ENCODE measurements at regions not wholly inside any gene's neighbourhood (a gene's known extent, or its start where the extent isn't known, plus 50 kb on each side); places are given as distances from the start of the nearest gene placed in this dataset.
A peak's percentile ranks its signal among the peaks of the same experiment; 100 is the strongest.

DNA sequence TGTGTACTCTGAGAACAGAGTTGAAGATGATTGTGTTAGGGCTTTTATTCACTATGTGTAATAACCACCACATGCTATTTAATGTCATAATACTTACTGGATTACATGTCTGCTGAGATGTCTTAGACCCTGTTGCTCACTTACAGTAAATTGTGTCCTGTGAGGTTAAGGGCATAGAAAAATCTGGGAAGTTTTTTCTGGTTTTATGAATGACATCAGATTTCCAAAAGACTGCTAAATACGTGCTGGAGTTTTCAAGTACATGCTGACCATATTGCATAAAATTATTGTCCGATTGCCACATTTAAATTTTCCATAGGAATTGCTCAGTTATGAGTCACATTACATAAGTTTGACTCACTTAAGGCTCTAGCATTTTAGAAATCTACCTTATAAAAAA is 96.7 kb upstream of the COL5A2 start:
- DNase-seq (ENCODE audit: low read depth): peak; percentile 89
- no peak overlapping the region for H3K4me3 ChIP-seq (ENCODE audit: control insufficient read depth, low read depth, low read length)
- TF ChIP-seq, protein P1, sequence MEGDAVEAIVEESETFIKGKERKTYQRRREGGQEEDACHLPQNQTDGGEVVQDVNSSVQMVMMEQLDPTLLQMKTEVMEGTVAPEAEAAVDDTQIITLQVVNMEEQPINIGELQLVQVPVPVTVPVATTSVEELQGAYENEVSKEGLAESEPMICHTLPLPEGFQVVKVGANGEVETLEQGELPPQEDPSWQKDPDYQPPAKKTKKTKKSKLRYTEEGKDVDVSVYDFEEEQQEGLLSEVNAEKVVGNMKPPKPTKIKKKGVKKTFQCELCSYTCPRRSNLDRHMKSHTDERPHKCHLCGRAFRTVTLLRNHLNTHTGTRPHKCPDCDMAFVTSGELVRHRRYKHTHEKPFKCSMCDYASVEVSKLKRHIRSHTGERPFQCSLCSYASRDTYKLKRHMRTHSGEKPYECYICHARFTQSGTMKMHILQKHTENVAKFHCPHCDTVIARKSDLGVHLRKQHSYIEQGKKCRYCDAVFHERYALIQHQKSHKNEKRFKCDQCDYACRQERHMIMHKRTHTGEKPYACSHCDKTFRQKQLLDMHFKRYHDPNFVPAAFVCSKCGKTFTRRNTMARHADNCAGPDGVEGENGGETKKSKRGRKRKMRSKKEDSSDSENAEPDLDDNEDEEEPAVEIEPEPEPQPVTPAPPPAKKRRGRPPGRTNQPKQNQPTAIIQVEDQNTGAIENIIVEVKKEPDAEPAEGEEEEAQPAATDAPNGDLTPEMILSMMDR (IDR thresholded peaks at IDR 0.05; ENCODE audit: control insufficient read depth, insufficient read depth, low read depth, low read length, missing control alignments): no peak

DNA sequence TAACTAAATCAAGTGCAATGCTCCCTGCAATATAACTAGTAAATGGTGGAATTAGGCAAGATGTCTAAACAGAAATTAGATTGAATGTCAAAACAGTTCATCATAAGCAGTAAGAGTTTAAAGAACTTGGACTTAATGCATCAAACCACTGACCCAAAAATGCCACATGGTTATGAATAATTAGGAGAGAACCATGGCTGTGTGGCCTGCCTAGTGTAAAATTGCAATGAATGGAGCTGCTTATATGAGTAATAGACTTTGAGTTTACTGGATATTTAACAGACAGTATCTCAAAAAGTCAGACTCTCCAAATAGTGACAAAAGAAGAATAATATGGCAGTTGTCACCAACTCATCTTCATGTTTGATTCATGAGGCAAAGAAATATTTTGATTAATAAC is 101.6 kb upstream of the COL5A2 start:
- TF ChIP-seq, protein P1 (IDR thresholded peaks at IDR 0.05; ENCODE audit: control insufficient read depth, insufficient read depth, low read depth, low read length, missing control alignments): no peak
- no peak for DNase-seq (ENCODE audit: low read depth)
- H3K4me3 ChIP-seq (ENCODE audit: control insufficient read depth, low read depth, low read length): no peak overlapping the region

DNA sequence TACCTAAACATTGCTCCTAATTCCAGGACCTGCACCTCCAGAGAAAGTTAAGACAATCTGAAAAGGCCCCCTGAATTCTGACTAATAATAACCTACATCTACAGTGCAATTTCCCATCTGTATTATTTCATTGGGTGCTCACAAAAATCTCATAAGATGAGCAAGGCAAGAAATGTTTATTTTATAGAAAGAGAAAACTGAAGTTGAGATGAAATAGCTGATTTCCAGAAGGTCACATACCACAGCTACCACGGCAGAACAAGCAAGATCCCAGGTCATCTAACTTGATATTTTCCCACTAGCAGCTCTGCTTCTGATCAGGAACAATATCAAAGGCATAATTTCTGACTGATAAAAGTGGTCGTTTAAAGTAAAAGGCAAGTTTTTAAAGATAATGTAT is 105.8 kb upstream of the COL5A2 start:
- H3K4me3 ChIP-seq (ENCODE audit: control insufficient read depth, low read depth, low read length): no peak overlapping the region
- no peak for DNase-seq (ENCODE audit: low read depth)
- TF ChIP-seq, protein P1 (IDR thresholded peaks at IDR 0.05; ENCODE audit: control insufficient read depth, insufficient read depth, low read depth, low read length, missing control alignments): no peak

DNA sequence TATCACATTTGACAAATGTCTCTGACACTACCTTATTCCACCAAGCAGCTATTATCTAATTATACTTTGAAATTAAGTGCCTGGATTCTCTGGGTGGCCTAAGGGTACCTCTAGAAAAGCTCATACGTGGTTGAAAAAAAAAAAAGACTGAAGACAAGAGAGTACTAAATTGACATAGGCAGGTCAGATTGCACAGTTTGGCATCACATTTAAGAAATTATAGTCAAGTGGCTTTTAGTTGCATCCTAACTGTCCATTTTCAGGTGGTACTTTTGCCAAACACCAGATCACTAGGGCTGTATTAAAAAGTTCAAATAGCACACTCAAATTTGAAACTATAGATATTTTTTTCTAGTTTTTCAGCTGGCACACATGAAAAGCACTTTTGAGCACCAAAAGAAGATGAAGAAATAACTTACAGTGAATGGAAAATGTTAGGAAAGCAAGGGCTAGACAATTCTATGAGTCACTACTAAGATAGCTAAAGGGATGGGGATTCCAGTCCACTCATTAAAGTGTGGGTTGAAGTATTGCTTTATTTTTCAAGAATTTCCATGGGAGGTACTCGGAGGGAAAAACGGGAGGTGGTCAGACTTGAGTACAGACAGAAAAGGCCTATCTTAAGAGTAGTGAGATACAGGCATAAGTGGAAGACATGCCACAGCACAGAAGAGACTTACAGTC is 106.5 kb upstream of the COL5A2 start:
- peak; percentile 94 for DNase-seq (ENCODE audit: low read depth)
- H3K4me3 ChIP-seq (ENCODE audit: control insufficient read depth, low read depth, low read length): no peak overlapping the region
- TF ChIP-seq, protein P1 (IDR thresholded peaks at IDR 0.05; ENCODE audit: control insufficient read depth, insufficient read depth, low read depth, low read length, missing control alignments): no peak

DNA sequence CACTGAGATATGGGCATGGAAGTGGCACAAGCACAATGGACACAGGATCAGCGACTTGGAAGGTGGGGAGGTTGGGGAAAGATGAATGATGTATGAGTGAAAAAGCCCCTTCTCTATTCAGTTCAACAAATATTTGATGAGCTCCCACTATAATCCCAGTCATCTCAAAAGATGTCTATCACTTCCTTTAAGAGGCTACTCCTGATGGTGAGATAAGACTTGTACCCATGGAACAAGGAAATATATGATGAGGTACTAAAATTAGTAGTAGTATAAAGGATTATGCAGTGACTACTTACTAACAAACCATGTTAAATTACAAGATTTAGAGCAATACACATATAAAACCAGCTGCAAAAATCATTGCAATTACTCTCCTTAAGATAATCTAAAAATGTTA is 107.8 kb upstream of the COL5A2 start:
- TF ChIP-seq, protein P1 (IDR thresholded peaks at IDR 0.05; ENCODE audit: control insufficient read depth, insufficient read depth, low read depth, low read length, missing control alignments): no peak
- no peak for DNase-seq (ENCODE audit: low read depth)
- no peak overlapping the region for H3K4me3 ChIP-seq (ENCODE audit: control insufficient read depth, low read depth, low read length)

DNA sequence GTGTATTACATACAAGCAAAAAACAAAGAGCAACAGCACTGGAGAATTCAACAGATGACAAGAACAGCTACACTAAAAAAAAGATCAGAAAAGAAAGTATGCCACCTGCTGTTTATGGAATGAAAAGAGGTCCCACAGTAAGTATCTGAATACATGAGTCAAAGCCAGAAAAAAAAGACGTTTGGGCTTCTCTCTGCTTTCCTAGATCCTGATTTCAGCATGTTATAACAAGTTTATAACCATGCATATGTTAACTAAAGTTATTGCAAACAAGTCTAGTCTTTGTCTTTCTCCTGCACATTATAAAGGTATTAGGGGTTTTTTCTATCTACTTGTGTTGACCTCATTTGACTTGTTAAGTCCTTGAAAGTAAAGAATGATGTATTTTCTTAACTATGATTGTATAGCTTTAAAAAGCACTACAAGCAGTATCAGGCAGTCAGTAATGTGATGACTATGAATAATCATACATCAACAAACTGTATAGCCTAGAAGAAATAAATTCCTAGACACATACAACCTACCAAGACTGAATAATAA is 108.5 kb upstream of the COL5A2 start:
- TF ChIP-seq, protein P1 (IDR thresholded peaks at IDR 0.05; ENCODE audit: control insufficient read depth, insufficient read depth, low read depth, low read length, missing control alignments): peak; percentile 48
- DNase-seq (ENCODE audit: low read depth): peak; percentile 73
- H3K4me3 ChIP-seq (ENCODE audit: control insufficient read depth, low read depth, low read length): no peak overlapping the region

All from AG09309 (cell line).